ENCODE measurements at regions not wholly inside any gene's neighbourhood (a gene's known extent, or its start where the extent isn't known, plus 50 kb on each side); places are given as distances from the start of the nearest gene placed in this dataset.

GRCh38 chr13:85663856-85664255 lies 135.4 kb downstream of the SLITRK6 start:
- DNase-seq (ENCODE audit: low read depth): no peak

GRCh38 chr13:85662186-85662585 lies 137.0 kb downstream of the SLITRK6 start:
- no peak for DNase-seq (ENCODE audit: low read depth)

GRCh38 chr13:85661675-85662074 lies 137.5 kb downstream of the SLITRK6 start:
- no peak for DNase-seq (ENCODE audit: low read depth)

GRCh38 chr13:85659493-85659892 lies 139.7 kb downstream of the SLITRK6 start:
- no peak for DNase-seq (ENCODE audit: low read depth)

DNA sequence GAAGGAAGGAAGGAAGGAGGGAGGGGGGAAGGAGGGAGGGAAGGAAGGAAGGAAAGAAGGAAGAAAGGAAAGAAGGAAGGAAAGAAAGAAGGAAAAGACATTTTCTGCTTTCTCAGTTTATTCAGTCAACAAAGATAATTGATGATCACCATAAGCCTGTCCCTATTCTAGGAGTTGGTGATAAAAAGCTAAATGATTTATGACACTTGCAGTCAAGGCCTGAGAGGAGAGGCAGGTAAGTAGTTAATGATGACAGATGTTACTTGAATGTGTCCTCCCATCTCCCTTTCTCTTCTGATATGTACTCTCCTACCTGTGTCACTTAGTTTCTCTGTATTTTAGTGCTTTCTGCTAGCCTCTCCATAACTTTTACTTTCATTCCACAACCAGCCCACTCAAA lies 141.3 kb downstream of the SLITRK6 start:
- no peak for DNase-seq (ENCODE audit: low read depth)

- no peak for DNase-seq (ENCODE audit: low read depth)
Measured at GRCh38 chr13:85655040-85655439, 144.2 kb downstream of the SLITRK6 start.

DNA sequence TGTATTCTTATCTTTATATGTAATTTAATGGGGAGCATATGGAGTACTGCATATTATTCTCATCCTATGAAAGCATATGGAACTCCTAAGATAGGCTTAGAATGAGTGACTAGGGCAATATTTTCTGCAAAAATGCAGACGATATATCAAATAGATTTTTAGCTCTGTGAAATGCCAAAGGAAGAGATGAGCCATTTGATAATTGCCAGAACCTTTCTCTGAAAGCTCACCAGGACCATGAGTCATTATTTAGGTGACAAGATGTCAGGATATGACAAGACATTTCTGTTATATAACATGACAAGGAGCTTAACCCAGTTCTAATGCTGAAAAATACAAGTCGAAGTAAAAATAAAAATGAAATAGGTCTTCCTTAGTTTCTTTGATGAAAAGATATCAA lies 145.0 kb downstream of the SLITRK6 start:
- no peak for DNase-seq (ENCODE audit: low read depth)

GRCh38 chr13:85653681-85654080 lies 145.5 kb downstream of the SLITRK6 start:
- no peak for DNase-seq (ENCODE audit: low read depth)

DNA sequence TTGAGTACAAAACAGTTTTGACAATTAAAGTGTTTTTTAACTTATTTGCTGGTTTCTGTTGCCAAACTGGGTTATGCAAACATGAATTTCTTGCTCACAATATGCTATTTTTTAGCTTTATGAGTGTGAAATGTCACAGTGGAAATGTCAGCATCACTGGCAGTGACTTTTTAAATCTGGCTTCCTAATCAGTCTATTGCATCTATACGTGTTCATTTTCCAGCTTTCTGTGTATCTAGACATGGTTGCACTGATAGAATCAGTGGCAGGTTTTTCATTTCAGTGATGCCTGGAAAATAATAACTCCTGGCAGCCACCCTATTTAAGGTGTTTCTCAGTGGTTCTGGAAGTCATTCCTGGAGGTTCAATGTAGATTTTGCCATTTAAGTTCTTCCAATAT lies 146.7 kb downstream of the SLITRK6 start:
- DNase-seq (ENCODE audit: low read depth): no peak

DNA sequence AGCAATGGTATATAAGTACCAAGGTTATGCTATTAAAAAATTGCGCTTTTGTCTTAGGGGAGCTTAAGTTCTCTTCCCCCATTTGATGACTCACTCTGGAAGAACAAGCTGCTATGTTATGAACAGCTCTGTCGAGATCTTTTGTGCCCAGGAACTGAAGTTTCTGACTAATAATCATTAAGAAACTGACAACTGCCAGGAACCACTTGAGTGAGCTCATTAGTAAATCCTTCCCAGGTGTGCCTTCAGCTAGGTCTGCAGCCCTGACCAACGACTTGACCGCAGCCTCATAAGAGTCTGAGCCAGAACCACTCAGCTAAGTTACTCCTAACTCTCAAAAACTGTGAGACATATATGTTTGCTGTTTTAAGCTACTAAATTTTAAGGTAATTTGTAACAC lies 147.8 kb downstream of the SLITRK6 start:
- DNase-seq (ENCODE audit: low read depth): no peak

DNA sequence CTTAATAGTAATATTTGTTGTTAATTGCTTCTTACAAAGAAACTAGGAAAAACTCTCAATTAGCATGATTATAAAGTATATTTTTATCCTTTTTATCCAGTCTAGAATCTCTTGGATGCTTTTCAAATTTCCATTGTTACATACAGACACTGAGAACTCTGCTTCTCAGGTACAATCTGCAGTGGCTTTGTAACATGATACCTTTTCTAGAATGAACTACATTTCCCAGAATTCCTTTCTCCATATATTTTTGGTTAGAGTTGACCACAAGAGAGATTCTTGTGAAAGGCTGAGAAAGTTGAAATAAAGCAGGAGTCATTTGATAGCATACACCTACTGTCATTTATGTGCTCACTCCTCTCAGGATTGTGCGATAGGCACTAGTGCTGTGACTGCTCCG lies 148.6 kb downstream of the SLITRK6 start:
- DNase-seq (ENCODE audit: low read depth): no peak

DNA sequence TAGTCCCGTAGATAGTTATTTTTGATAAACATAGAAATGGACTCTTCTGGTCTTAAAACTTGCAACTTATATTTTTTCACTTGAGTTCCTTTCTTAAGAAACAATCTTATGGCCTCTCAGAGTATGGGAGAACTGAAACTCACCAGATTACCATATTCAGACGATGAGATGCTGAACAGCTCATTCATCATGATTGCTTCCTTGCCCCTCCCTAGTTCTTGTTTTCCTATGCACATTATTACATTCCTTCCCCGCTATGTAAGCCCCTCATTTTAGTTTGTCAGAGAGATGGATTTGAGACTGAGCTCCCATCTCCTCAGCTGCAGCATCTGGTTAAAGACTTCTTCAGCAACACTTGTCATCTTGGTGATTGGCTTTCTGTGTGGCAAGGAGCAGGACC lies 158.5 kb downstream of the SLITRK6 start:
- DNase-seq (ENCODE audit: low read depth): no peak

DNA sequence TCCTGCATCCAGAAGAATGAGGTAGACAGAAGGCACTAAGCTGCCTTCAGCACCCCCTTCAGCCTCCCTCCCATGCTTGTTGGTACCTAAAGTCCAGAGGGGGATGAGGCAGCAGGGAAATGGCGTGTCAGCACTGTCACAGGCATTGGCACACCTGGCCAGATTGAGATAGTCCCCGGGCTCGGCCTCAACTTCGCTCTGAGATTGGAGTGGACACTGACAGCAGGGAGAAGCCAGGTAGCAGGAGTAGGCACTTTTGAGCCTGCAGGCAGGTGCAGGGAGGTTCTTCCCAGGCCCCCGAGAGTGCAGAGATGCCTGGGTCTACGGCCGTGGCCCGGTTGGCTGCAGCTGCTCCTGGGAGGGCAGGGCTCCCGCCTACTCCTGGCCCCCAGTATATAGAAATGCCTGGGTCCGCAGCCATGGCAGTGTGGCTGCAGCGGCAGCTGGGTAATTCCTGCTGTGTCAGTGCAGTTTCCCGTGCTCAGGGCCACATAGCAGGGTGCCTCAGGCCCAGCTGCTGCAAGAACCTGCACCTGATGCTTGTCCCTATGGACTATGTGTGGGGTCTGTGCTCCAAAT lies 160.3 kb downstream of the SLITRK6 start:
- DNase-seq (ENCODE audit: low read depth): no peak

DNA sequence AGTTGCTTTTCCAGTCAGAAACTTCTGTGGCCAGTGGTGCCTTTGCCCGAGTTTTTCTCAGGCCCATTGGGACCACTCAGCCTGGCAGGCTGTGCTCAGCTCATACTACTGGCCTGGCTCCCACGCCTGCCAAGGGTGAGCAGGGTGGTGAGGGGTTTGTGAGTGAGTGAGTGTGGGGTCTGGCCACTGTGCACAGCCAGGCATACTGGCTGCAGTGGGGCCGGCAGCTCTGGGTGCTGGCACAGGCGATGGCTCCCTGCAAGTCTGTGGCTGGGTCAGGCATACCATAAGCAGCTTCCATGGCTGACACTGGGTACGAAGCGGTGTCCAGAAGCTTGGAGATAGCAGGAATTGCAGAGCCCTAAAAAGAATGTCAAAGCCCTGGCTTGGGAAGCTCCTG lies 161.0 kb downstream of the SLITRK6 start:
- DNase-seq (ENCODE audit: low read depth): no peak

DNA sequence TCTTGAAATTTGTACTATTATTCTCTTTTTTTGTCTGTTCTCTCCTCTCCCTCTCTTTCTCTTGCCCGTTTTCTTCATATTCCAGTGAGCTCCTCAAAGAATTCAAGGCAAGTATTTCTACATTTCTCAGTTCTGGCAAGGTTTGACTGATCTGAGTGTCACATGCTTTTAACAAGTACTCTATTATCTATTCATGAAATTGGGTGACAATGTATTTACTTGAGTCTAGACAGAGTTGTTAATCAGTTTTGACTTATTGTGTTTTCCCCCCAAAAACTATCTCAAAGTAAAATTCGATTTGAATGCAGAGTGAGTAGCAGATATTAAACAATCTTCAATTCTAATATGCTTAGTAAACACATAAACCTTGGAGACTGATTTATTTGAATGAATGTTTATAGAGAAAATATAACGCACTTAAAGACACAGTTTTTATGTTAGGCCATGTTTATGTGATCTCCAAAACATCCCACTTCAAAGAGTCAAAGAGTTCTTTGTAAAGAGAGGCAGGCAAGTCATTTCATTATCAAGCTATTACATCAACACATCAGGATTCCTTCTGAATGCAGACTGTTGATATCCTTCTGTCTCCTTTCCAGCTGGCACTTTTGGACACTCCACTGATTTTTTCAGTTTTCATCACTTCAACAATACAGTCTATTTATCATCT lies 166.6 kb downstream of the SLITRK6 start:
- DNase-seq (ENCODE audit: low read depth): no peak

DNA sequence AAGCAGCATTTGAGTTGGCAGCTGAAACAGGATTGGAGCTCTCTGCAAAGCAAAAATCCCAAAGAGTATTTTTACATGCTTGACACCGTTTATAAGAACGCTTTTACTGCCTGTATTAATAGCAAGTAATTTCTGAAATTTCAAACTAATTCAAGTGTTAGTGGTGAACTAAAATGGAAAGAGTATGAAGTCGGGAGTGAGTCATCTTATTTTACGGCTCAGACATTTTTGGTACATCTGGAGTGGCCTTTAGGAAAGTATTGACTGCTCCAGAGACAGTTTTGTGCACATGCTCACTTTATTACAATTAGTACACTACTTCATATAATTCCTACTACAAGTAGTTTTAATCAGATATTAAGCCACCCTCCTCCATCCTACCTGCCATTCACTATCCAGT lies 167.4 kb downstream of the SLITRK6 start:
- DNase-seq (ENCODE audit: low read depth): no peak

DNA sequence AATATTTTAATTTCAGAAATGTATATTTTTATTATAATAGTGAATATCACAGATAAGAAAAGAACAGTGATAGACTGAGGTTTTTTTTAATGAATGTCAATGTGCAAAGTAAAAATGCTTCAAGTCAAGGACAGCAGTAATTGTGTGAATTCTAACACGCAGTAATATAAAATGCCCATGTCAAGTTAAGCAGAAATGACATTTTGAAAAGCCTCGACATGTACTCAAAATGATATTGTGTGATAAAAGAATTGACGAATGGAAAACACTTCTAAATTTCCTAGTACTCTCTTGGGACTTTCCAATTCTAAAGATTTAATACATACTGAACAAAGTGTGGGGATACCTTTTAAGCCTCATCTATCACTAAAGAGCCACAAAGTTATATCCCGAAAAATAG lies 172.6 kb downstream of the SLITRK6 start:
- DNase-seq (ENCODE audit: low read depth): no peak

DNA sequence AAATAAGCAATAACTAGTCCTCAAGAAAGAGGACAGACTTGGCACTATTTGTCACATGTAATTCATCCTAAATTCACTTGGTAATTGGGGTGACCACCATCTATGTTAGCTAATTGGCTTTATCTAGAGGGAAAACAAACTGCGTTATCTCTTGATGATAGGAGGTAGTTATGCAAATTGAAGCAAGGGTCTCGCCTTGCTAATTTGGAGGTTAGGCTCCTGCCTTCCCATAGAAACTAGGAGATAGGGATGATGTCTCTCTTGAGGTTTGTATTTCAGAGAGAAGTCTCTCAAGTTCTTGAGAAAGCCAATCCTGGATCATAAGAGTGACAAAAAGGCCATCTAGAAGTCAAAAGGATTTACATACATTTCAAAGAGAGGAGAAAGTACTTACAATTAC lies 179.9 kb downstream of the SLITRK6 start:
- DNase-seq (ENCODE audit: low read depth): no peak

GRCh38 chr13:85618521-85618920 lies 180.7 kb downstream of the SLITRK6 start:
- no peak for DNase-seq (ENCODE audit: low read depth)

- DNase-seq (ENCODE audit: low read depth): no peak
Measured at GRCh38 chr13:85616275-85616674, 182.9 kb downstream of the SLITRK6 start.

DNA sequence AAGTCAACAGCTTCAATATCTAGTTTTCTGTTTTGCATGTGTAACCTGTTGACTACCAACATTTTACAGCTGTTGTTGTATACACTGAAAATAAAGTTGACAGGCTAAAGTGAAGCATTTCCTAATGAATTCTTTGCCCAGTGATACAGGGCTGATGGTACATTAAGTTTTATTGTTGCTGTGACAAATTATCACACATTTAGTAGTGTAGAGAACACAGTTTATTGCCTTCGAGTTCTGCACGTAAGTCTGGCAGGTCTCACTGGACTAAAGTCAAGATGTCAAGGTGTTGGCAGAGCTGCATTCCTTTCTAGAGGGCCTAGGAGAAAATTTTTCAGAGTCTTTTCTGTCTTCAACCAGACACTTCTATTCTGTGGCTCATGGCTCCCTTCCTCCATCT lies 184.2 kb downstream of the SLITRK6 start:
- no peak for DNase-seq (ENCODE audit: low read depth)

DNA sequence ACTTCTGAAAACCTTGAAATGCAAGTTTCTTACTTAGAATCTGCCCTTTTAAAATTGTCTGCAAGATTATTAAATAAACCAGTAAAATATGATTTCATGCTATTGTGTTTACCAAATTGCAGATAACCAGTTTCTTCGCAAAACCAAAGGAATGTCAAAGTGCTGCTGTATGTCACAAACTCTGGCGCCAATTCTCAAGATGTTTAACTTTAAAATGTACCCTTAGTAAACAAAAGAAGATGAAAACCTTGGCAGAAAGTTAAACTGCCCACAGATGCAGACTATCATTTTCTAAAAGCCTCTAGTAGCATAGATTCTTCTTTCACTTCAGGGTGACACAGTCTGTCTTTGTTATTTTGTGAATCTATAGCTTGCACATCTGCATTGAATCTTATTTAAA lies 189.2 kb downstream of the SLITRK6 start:
- no peak for DNase-seq (ENCODE audit: low read depth)

DNA sequence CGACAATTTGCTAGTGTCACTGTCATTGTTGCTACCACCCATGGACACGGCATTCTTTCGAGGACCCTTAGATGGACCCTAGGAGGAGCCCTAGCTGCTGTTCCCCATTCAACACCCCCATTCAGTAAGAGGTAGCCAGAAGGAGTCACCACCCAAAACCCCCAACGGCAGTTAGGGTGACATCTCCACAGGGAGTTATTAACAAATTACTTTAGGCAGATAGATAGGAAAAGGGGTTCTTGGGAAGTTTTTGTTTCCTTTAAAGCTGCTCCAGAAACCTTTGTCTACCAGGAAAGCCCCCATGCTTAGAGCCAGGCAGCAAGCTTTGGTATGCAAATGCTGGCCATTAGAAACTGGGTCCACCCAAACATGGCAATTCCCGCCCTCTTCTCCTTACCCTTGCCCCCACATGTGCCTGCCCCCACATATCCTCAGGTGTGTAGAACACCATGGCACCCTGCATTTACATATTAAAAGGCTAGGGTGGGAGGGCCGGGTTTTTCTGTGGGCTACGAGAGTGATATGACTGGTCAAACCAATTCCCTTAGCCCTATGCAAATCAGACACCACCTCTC lies 190.9 kb downstream of the SLITRK6 start:
- DNase-seq (ENCODE audit: low read depth): no peak

- no peak for DNase-seq (ENCODE audit: low read depth)
Measured at GRCh38 chr13:85603735-85604134, 195.5 kb downstream of the SLITRK6 start.
